Heart left ventricle (tissue), 13 donors: ENCODE measurements at regions not wholly inside any gene's neighbourhood (a gene's known extent, or its start where the extent isn't known, plus 50 kb on each side); places are given as distances from the start of the nearest gene placed in this dataset.

Experiments
- POLR2A ChIP-seq, 2 donors: fragments of 450-650 bp; IDR thresholded peaks; one replicate each; pipeline ENCODE4 v1.6.1; 2017; ENCODE audit warnings: antibody characterized with exemption in 2 of 2, mild to moderate bottlenecking in 2 of 2, moderate library complexity in 2 of 2
- TF ChIP-seq, protein P1 (sequence below), 12 donors: fragments of 200-600 bp; sonication (generic) in 4 of 12; IDR thresholded peaks; one replicate each; pipeline versions ENCODE4 v1.5.0 to v1.8.0; 2018 to 2022; ENCODE audit warnings: antibody characterized with exemption in 12 of 12, mild to moderate bottlenecking in 5 of 12
- donor health status: ischemic (EF 13 %, LVEDD 7.1; RV severe dilation, severe dysfunction).
- donor health status: DM: no; HTN: yes; CAD: no.
- donor health status: DM: no; HTN: no; CAD: no.
- donor health status: ischemic (EF 25% LVEDD 6.9; RV normal size, moderate dysfunction).
- donor health status: ischemic (EF 25% LVEDD 5.7; RV mildly dilated, moderate dysfunction).
- donor health status: ischemic (EF 35%, LVEDD 5.7; RV mildly dilated, moderate dysfunction).
- donor health status: nonischemic (EF 11% LVEDD 7.7; RV severe dilation, severe dysfunction).
- donor health status: DM: yes; HTN: yes; CAD: no.
- donor health status: PGD.
- donor health status: ischemic (EF 29% LVEDD 5.4; RV normal size, mild dysfunction).
- donor health status: nonischemic (EF 23%, LVEDD 6.1; RV moderate dilation, normal function).

DNA sequence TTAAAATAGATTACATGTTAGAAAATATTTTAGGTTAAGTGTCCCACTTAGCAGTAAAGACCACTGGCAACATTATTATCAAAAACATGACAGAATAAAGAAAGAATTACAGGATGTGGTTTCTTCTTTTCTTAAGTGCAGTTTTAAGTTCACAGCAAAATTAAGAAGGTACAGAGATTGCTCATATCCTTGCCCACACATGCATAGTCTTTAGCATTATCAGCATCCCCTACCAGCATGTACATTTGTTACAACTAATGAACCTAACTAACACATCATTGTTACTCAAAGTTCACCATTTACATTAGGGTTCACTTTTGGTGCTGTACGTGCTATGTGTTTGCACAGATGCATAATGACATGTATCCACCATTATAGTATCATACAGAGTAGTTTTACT lies 837.7 kb upstream of the CDH9 start:
- no peak for TF ChIP-seq POLR2A (IDR thresholded peaks at IDR 0.05)
- TF ChIP-seq, protein P1, sequence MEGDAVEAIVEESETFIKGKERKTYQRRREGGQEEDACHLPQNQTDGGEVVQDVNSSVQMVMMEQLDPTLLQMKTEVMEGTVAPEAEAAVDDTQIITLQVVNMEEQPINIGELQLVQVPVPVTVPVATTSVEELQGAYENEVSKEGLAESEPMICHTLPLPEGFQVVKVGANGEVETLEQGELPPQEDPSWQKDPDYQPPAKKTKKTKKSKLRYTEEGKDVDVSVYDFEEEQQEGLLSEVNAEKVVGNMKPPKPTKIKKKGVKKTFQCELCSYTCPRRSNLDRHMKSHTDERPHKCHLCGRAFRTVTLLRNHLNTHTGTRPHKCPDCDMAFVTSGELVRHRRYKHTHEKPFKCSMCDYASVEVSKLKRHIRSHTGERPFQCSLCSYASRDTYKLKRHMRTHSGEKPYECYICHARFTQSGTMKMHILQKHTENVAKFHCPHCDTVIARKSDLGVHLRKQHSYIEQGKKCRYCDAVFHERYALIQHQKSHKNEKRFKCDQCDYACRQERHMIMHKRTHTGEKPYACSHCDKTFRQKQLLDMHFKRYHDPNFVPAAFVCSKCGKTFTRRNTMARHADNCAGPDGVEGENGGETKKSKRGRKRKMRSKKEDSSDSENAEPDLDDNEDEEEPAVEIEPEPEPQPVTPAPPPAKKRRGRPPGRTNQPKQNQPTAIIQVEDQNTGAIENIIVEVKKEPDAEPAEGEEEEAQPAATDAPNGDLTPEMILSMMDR (IDR thresholded peaks at IDR 0.05): no peak
